Stimulated activated CD8-positive, alpha-beta memory T cell treated with anti-CD3 and anti-CD28 coated beads, Interleukin-15, amount 100 ng/mL, for 4 hours (primary cell): ENCODE measurements at regions not wholly inside any gene's neighbourhood (a gene's known extent, or its start where the extent isn't known, plus 50 kb on each side); places are given as distances from the start of the nearest gene placed in this dataset.

Source experiments
- DNase-seq, 2 donors: peaks; one replicate each; pipeline ENCODE4 v3.0.0-alpha.2; 2020; ENCODE audit warnings: low read depth in 2 of 2

DNA sequence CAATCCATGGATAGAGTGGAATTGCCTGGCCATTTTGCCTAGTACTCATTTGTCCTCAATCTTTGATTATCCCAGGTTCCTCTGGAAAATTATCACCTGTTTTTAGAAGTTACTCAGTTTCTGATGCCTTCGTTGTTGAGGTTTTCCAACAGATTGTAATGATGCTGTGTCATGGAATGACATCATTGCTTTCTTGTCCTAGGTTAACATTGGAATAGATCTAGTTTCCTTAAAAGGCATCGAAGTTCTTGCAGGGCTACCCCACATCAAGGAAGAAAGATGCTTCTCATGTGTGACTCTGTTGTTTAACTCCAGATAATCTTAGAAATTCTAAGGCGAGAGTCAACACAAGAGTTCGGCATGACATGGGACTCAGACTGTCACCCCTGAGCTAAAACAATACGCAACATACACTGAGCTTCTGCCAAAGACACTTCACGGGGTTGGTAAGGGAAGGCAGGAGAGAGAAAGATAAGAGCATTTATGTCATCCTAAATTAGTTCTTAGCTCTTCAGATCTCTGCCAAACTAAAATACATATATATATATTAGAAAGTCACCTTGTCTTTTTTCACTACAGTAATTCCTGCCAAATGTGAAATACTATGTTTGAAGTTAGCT is 293.2 kb upstream of the WWC1 start:
- DNase-seq: no peak

DNA sequence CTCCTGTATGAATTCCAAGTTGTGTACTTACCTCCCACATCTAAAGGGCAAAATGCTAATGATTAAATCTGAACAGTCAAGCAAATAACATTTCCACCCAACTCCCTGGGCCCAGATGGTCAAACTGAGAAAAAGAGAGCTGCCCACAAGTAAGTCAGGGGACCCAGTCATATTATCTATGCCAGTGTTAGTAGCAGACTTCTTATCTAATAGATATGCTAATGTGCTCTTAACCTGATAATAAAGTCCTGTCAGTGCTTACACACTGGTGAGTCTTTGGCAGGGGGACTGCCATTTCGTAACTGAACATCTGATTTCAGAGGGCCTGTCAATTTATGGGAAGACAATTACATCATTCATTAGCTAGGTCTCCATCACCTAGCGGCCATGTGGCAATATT is 292.3 kb upstream of the WWC1 start:
- DNase-seq: no peak

DNA sequence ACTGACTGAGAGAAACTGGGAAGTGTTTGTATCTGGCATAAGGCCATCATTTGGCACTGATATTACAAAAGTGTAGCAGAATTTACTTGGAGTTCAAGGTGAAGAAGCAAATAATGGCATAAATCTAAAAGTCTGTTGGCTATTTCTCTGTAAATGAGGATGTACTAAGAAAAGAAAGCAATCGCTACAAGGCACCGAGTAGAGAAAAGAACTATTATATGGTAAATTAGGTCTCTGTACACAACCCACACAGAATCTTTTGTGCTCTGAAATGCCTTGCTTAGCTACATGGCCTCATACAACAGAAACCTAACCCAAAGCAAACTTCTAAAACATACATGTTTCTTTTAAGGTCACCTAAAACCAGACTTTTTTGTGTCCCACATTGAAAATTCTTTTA is 290.1 kb upstream of the WWC1 start:
- no peak for DNase-seq

DNA sequence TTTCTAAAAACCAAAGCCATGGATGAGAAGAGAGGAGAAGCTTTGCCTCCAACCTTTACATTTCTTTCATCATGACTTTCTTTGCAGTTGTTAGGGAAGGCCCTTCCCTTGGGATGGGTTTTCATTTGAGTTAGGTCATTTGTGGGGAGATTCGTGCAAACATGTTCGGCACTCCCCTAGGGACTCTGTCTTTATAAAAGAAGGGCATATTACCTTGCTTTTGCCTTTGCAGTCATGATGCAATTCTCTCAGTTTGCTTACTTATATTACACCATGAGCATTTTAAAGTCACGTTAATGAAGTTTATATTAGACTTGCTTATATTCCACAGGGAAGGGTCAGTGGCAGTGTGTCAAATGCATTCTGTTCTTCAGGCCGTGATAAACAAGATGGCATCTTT is 289.3 kb upstream of the WWC1 start:
- no peak for DNase-seq

DNA sequence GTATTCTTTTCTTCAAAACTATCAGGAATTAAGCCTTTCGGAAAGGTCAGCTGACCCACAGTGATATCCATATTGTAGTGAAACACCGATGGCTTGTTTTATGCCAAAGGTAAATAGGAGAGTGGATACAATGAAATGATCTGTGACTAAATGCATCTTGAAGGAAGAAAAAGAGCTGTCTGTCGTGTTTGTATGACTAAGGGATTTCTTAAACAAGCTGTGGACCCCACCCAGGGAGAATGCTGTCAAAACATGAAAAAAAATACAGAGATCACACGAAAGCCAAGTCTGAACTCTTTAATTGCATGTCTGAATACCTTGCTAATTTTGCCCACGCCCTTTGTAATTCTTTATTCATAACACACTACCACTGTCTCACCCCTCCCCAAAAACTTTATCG is 286.4 kb upstream of the WWC1 start:
- DNase-seq: no peak

DNA sequence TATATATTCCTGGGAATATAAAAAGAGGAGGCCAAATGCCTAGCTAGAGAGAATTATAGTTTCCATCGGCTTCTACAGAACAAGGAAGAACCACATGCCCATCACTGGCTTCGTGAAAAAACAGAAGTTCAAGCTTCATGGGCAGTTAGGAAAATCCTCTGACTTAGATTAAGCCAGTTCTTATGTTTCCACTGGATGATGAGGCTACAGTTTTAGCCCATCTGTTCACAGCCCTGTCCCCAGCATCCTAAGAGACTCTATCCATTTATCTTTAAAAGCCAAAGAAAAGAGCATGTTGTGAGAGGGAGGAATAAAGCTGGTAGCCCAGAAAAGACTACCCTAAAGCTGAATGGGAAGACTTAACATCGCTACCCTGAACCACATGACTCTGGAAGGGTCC is 285.5 kb upstream of the WWC1 start:
- no peak for DNase-seq

DNA sequence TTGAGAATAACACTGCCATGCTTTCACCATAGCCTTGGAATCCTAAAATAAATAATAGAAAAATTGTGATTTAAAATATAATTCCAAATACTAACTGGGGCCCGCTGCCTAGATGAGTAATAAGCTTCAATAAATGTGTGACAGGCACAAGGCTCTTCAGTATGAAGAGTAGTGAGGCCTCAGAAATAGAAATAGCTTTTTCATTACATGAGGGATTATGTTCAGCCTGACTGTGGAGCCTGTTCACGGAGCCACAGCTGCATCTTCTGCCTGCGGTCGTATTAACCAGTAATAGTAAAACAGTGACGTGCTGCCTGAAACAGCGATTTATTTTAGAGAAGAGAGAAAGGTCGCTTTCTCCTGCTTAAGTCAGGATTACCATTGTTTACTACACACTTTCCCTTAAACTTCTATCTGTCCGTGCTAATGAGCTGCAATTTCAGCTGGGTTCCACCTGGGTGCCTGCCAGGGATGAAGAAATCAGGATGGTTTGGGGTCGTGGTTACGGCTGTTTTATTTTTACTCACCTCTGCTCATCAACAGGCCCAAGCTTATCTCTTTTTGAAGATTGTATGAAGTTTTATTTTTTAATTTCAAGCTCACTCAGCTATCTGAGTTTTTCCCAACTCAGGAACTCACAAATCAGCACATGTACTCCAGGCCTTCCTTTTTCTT is 284.9 kb upstream of the WWC1 start:
- DNase-seq: no peak

DNA sequence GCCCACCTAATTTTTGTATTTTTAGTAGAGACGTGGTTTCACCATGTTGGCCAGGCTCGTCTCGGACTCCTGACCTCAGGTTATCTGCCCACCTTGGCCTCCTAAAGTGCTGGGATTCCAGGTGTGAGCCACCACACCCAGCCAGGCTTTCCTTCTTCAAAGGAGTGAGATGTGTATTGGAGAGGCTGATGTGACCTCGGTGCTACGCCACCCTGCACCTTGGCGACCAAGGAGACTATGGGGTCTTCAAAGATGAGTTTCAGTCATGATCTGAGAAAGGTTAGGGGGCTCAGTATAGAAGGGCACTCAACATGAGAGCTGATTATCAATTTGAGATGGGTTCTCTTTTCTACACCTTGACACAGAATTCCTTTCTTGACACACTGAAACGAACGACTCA is 284.2 kb upstream of the WWC1 start:
- no peak for DNase-seq

DNA sequence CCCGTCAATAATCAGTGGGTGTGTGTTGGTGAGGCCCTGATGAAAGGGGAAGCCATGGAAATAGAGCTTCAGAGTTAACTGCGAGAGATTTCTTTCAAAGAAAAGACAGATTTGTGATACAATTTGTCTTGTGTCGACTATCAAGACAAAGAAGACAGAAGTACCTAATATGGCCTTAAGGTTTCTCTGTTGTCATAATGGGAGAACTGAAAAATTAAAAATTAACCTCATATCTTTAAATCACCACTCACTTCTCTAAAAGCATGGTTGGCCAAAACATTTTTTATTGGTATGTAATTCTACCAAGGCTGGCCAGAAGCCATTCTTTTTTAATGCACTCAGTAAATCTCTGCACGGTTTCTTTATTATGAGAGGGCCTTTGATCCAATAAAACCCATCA is 282.9 kb upstream of the WWC1 start:
- DNase-seq: no peak

DNA sequence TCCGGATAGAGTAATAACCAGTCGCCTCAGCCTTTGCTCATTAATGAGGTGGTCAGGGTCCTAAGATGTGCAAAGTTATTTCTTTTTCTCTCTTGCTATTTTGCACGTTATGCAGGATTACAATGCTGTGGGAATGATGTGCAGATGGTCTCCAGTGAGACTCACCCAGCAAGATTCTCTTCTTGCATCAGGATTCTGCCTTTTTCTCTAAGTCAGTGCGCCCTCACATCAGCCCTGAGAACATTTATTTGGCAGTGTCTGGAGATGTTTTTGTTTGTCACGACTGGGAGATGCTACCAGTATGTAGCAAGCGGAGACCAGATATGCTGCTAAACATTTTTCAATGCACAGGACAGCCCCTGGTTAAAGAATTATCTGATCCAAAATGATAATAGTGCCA is 280.3 kb upstream of the WWC1 start:
- no peak for DNase-seq

DNA sequence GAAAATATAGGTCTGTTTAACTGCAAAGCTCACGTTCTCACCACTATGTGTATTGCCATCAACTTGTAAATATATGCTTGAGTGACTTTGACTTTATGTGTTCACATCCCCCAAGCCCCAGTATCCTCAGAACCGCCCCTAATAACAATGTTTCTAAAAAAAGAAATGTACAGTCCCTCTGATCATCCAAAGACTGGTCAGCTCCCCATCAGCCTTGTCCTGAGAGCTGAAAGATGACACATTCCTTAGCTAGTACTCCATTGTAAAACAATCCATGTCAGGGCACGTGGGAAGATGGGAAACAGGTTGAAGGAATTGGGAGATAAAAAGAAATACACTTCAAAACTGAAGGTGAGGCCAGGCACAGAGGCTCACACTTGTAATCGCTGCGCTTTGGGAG is 279.4 kb upstream of the WWC1 start:
- DNase-seq: no peak

DNA sequence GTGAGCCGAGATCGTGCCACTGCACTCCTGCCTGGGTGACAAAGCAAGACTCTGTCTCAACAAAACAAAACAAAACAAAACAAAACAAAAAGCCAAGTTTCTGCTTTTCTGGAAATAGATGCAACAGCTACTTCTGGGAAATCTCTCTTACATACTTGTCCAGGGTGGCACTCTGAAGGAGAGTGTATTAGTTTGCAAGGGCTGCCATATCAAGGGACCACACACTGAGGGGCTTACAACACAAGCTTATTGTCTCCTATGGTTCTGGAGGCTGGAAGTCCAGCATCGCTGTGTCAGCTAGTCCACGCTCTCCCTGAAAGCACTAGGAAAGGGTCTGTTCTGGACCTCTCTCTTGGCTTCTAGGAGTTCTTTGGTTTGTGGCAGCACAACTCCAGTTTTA is 277.9 kb upstream of the WWC1 start:
- no peak for DNase-seq

DNA sequence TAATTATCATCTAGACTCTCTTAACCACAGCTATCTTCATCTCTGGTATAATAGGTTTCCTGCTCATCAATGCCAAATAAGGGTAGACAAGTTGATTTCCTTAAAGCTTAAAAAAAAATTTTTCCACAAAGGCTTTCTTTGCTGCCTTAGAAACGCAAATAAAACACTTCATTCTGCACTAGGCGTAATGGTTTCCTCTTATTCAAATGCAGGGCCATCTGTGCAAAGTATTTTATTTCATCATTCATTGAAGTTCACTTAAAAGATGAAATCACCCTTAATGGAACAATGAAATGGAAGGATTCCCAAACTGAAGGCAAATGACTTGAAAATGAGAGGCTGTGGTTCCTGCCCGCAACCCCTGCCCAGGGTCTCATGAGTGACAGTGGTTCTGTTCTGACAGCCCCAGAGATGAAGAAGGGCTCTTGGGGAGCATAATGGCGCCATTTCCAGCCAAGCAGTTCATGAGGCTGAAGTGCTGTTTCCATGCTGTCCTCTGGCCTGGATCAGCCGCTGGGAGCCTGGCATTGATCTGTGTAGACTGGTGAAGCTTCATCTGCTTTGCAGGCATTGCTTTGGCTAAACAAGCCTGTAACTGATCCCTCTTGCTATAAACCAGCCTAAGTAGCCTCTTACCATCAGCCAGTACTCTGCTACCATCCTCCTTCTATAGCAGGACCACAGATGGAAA is 276.9 kb upstream of the WWC1 start:
- DNase-seq: no peak

DNA sequence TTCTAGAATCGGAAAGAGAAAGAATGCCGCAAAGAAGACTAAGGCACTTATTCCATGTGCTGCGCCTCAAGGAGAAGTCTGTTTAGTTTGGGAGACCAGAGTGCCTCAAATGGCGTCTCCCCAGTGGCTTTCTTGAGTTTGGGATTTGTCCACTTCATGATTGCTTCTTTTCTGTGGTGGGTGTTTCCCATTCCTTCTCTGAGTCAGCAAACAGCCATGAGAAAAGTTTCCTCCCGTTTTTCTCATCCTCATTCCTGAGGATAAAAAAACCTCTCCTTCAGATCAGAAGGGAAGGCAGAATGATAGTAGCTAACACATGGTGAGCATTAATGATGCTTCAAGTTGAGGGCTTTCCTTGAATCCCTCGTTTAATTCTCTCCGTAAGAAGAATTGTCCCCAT is 275.9 kb upstream of the WWC1 start:
- no peak for DNase-seq

DNA sequence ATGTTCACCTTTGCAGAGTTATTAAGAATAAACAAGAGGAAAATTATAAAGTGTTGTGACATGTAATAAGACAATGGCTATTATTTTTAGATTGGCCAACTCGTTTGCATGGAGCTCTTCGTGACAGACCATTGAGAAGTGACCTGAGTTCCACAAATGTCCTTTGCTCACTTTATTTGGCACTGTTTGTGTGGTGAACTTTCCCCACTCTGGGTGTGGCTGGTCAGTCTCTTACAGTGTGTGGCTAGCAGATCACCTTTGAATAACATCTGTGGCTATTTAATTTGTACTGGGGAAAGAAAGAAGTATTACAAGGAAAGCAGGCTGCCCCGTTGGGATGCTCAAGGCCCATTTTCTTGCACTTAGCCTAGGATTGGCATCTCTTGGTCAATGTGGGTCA is 274.1 kb upstream of the WWC1 start:
- no peak for DNase-seq

DNA sequence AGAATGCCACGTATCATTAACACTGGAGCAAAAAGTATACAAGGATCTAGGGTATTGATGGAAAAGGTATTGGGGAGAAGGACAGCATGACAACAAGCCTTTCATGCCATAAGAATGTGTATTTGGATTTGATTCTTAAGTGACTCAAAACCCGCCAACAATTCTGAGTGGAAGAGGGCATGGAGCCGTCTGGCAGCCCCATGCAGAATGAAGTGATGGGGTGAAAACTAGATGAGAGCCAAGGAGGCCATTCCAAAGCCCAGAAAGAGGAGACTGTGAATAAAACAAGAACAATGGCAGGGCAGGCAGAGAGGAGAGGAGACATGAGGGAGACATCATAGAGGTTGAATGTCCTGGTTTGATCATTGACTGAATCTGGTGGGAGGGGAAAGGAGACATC is 272.3 kb upstream of the WWC1 start:
- no peak for DNase-seq

DNA sequence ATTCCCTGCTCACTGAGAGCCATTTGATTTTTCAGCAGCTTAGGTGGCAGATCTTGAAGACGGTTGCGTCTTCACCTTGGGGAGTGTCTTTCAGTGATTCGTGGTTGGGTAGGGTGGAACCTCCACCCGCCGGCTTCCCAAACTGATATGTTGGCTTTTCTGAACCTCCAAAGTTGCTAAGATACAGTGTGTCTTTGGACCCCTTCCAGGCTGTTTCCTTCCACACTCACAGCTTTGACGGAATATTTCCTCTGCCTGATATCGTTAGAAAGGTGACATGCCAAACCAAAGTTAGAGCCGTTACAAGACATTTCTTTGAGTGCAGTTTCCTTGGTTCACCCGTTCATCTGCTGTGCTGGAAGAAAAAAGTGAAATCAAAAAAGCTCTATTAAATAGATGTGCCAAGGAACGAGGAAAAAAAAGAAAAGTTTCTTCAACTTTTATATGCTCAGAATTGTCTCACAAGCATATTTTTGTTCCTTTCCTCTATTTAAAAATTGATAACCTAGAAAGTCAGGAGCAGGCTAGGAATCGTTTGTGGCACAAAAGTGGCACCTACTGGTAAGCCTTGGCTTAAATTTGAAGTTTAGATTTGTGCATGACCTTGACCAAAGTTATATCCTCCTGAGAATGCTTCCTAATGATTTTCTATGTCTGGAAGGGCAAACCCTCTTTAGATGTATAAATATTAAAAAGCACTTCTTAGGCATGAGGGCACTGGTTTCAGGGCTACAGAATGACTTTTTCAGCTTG is 270.7 kb upstream of the WWC1 start:
- no peak for DNase-seq

DNA sequence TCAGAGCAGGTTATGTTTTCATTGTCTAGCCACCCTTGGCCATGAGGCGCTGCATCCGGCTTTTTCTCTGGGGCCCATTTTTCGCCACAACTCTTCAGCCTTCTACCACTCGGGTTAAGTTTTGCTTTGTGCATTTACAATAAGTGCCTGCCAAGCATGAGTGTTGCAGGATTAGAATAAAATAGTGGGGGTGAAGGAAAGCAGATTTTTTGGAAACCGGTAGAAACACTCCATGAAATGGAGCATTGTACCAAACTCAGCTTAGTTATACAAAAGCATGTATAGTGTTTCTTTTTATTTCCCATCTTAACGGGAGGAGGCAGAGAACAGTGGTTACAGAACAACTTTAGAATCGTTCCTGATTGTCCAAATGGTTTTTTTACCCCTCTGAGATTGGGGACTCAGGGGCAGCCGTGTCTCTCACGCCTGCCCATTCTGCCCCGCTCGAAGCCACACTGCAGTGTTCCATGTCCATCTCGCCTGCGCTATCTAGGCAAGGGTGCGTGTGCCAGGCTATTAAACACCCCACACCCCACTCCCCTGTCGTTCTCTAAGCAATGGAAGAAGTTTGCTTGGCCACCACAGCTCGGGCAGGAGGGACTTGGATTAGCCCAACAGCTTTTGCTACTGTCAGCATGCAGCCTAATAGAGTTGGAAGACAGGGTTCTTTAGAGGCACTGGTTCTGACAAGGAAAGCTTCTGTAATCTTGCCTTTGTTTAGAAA is 268.8 kb upstream of the WWC1 start:
- no peak for DNase-seq

DNA sequence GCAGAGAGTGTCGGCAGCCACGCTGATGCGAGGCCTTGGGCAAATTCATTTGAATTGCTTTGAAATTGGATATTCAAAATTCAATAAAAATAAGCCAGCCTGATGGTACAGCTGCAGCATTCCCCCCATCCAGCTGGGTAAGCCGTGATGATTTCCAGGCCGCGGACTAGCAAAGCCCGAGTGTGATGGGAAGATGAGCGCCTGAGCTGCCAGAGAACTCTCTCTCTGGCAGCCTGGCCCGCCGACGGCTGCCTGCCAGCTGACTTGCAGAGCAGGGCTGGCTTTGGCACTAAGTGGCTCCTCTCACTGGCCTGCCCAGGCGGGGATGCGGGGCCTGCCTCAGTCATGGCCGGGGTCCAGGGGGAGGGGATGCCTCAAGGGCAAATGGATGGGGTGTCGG is 268.3 kb upstream of the WWC1 start:
- DNase-seq: no peak

DNA sequence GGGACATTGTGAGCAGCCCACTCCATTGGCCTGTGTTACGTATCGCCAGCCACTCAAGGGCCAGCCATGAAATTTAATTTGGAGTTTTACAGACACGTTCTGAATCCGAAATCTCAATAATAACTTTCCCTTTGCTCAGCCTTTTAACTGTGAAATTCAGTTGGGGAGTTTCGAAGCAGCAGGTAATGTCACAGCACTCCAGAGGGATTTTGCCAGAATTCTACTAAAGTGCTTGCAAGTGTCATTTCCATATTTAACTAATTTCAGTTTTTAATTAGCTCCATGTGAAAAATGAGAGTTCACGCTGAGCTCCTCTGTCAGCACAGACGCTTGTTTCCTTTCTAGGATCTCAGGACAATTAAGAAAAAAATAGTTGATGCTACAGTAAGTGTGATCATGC is 267.1 kb upstream of the WWC1 start:
- no peak for DNase-seq

DNA sequence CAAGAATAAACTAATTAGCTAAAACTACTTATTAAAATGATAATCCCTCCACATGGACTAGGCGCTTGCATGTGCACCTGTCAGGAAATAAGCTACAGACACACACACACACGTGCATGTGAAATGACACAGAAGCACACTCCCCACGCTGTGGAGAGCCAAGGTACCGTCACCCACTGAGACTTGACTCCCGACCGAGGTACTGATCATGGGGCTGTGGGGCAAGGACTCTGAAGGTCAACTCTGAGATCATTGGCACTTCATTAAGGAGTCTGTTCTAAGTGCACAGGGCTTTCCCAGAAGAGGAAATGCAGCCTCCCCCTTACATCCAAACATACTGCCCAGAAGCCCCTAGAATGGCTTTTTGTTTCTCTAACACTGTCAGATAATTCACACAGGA is 264.4 kb upstream of the WWC1 start:
- no peak for DNase-seq

DNA sequence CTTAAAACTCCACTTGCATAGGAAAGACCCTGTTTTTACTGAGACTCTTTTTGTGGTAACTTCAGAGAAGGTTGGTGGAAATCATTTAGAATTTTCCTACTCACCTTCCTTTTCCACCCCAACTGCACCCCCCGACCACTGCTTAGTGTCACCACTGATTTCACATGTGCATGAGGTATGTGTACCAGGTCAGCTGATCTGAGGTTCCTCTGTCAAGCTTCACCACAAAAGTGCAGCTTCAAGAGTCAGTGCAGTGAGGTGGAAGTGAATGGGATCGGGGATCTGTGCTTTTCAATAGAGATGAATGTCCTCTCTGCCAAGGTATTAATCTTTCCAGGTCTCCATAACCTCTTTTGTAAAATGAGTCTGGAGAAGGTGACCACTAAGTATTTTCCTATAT is 260.5 kb upstream of the WWC1 start:
- no peak for DNase-seq
